Lower leg skin (tissue), 4 donors: ENCODE measurements at regions not wholly inside any gene's neighbourhood (a gene's known extent, or its start where the extent isn't known, plus 50 kb on each side); places are given as distances from the start of the nearest gene placed in this dataset.

Experiments used
- DNase-seq, 2 donors: peaks; one replicate each; pipeline ENCODE4 v3.0.0-alpha.2; 2019; ENCODE audit warnings: low spot score in 2 of 2
- H3K4me3 ChIP-seq: fragments of 200-600 bp; sonication (generic); 2 replicates; pipeline ENCODE4 v1.5.1; 2017; ENCODE audit warnings: mild to moderate bottlenecking, low read depth; ENCODE audit not compliant: poor library complexity, severe bottlenecking
- CTCF ChIP-seq, 3 donors: fragments of 450-650 bp; IDR thresholded peaks; one replicate each; pipeline ENCODE4 v1.5.1; 2016; ENCODE audit warnings: antibody characterized with exemption in 3 of 3, mild to moderate bottlenecking in 3 of 3, moderate library complexity in 2 of 3
- POLR2A ChIP-seq, 2 donors: fragments of 450-650 bp; IDR thresholded peaks; one replicate each; pipeline ENCODE4 v1.6.1; 2016 to 2017; ENCODE audit warnings: antibody characterized with exemption in 2 of 2, mild to moderate bottlenecking in 1 of 2, moderate library complexity in 1 of 2
- WGBS, 2 donors: methylation state at CpG; one replicate each; pipeline ENCODE4 v1.1.5; 2018; 5-methylcytosine and 5-hydroxymethylcytosine counted together
- intact Hi-C: fragments of 100-400 bp; cut with DNase I; formaldehyde crosslinking; loops from one replicate; pipeline ENCODE4 v1.15.0; 2023; ENCODE audit warnings: low total_unique reads

GRCh38 chrX:110987292-110987691 is 108.7 kb upstream of the PAK3 start:
- TF ChIP-seq POLR2A (IDR thresholded peaks at IDR 0.05) (no peak), CTCF (IDR thresholded peaks at IDR 0.05) (no peak)
- intact Hi-C loops, result no loop called here
- H3K4me3 ChIP-seq, result no peak overlapping the region
- no peak for DNase-seq
- WGBS, 2 donors, result 32 to 55% methylated on average over 3 of the region's 3 CpGs

- WGBS, 2 donors, result 21 to 28% methylated on average over 2 of the region's 2 CpGs
- TF ChIP-seq CTCF (IDR thresholded peaks at IDR 0.05) (no peak), POLR2A (IDR thresholded peaks at IDR 0.05) (no peak)
- intact Hi-C loops, result no loop called here
- H3K4me3 ChIP-seq, result no peak overlapping the region
- no peak for DNase-seq
These were observed 110.5 kb upstream of the PAK3 start for GRCh38 chrX:110985470-110985869.

- WGBS, 2 donors, result 24 to 40% methylated on average over 2 of the region's 2 CpGs
- no peak for DNase-seq
- intact Hi-C loops, result no loop called here
- TF ChIP-seq POLR2A (IDR thresholded peaks at IDR 0.05) (no peak), CTCF (IDR thresholded peaks at IDR 0.05) (no peak)
- no peak overlapping the region for H3K4me3 ChIP-seq
These were observed 113.0 kb upstream of the PAK3 start for GRCh38 chrX:110983024-110983423.

- TF ChIP-seq POLR2A (IDR thresholded peaks at IDR 0.05), result no peak
- no peak for TF ChIP-seq CTCF (IDR thresholded peaks at IDR 0.05)
- H3K4me3 ChIP-seq, result no peak overlapping the region
- 83 to 91% methylated on average over 1 of the region's 1 CpG for WGBS, 2 donors
- no peak for DNase-seq
- intact Hi-C loops, result loop anchor here (5.0 kb wide), 1 partner anchor 230 kb away; no protein-coding TSS in a partner anchor
These were observed 129.2 kb upstream of the PAK3 start for GRCh38 chrX:110966839-110967238.

- TF ChIP-seq CTCF (IDR thresholded peaks at IDR 0.05), result no peak
- TF ChIP-seq POLR2A (IDR thresholded peaks at IDR 0.05), result no peak
- no peak for DNase-seq
- intact Hi-C loops, result loop anchor here (5.0 kb wide), 1 partner anchor 231 kb away; no protein-coding TSS in a partner anchor
- WGBS, 2 donors, result 71 to 93% methylated on average over 1 of the region's 1 CpG
- H3K4me3 ChIP-seq, result no peak overlapping the region
These were observed 129.9 kb upstream of the PAK3 start for GRCh38 chrX:110966091-110966454.

GRCh38 chrX:110965409-110966090 is 130.4 kb upstream of the PAK3 start:
- no peak for TF ChIP-seq CTCF (IDR thresholded peaks at IDR 0.05)
- TF ChIP-seq POLR2A (IDR thresholded peaks at IDR 0.05), result no peak

More at GRCh38 chrX:110965409-110966090, 130.4 kb upstream of the PAK3 start:
- intact Hi-C loops, result loop anchor here (5.0 kb wide), 1 partner anchor 232 kb away; no protein-coding TSS in a partner anchor
- 73 to 82% methylated on average over 4 of the region's 4 CpGs for WGBS, 2 donors
- no peak overlapping the region for H3K4me3 ChIP-seq
- DNase-seq, result no peak
